Gastroesophageal sphincter (tissue), 3 donors: ENCODE measurements at regions not wholly inside any gene's neighbourhood (a gene's known extent, or its start where the extent isn't known, plus 50 kb on each side); places are given as distances from the start of the nearest gene placed in this dataset.

Experiments
- CTCF ChIP-seq, 4 experiments: fragments of 200-600 bp in 2 of 4; fragments of 450-650 bp in 2 of 4; sonication (generic) in 1 of 4; IDR thresholded peaks; one replicate each; pipeline ENCODE4 v1.5.1; 2017 to 2019; ENCODE audit warnings: antibody characterized with exemption in 4 of 4, mild to moderate bottlenecking in 2 of 4, moderate library complexity in 2 of 4
- POLR2A ChIP-seq, 2 donors: fragments of 450-650 bp; IDR thresholded peaks; one replicate each; pipeline ENCODE4 v1.6.1; 2017; ENCODE audit warnings: antibody characterized with exemption in 2 of 2, mild to moderate bottlenecking in 2 of 2, moderate library complexity in 1 of 2

- TF ChIP-seq CTCF (IDR thresholded peaks at IDR 0.05) (no peak), POLR2A (IDR thresholded peaks at IDR 0.05) (no peak)
Measured at GRCh38 chr20:12847872-12848271, 160.9 kb upstream of the SPTLC3 start.
